ENCODE measurements at regions not wholly inside any gene's neighbourhood (a gene's known extent, or its start where the extent isn't known, plus 50 kb on each side); places are given as distances from the start of the nearest gene placed in this dataset.

DNA sequence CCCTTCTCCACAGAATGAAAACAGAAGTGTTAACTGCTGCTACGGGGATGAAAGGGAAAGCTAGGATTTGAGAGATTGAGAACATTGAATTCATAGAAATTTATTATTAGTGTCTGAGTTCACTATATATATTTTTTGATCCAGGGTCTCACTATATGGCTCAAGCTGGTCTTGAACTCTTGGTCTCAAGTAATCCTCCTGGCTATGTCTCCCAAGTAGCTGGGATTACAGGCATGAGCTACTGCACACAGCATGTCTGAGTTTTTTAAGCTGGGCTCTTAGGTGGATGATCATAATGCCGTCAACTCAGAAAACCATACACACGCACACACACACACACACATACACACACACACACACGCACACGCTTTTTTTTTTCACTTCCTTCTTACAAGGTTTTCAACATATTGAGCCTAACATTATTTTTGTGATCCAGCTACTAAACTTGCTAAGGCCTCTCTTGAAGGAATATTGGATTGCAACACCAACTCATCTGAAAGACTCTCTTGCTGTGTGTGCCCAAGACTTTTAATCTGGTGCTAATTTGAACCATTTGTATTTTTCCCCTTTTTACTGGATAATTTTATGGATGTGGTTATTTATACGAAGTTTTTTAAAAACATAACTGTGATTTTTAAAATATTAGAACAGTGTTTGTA, 1045.4 kb downstream of the DTWD2 start:
- TF ChIP-seq ARNT (IDR thresholded peaks at IDR 0.05) (no peak), NFRKB (IDR thresholded peaks at IDR 0.05) (no peak), TARDBP (IDR thresholded peaks at IDR 0.05) (no peak), FOXK2 (IDR thresholded peaks at IDR 0.05) (no peak), HDGF (IDR thresholded peaks at IDR 0.05; ENCODE audit: borderline replicate concordance) (no peak), FOXA1 (IDR thresholded peaks at IDR 0.05) (no peak), SUZ12 (IDR thresholded peaks at IDR 0.05) (no peak), LEF1 (IDR thresholded peaks at IDR 0.05; ENCODE audit: borderline replicate concordance) (no peak), BHLHE40 (IDR thresholded peaks at IDR 0.05; ENCODE audit: borderline replicate concordance) (no peak), ELF4 (IDR thresholded peaks at IDR 0.05) (no peak), SP1 (IDR thresholded peaks at IDR 0.05) (no peak), L3MBTL2 (conservative IDR thresholded peaks at IDR 0.05) (no peak)

Data from HEK293T (cell line).